H1 (cell line): ENCODE measurements at regions not wholly inside any gene's neighbourhood (a gene's known extent, or its start where the extent isn't known, plus 50 kb on each side); places are given as distances from the start of the nearest gene placed in this dataset.

ENCODE experiments used
- CTCF ChIA-PET: fragments of 300-600 bp; sonication (Branson Sonifier 250); formaldehyde crosslinking; loops from one replicate; lab custom pipeline; 2021; ENCODE audit not compliant: partially characterized antibody; lab: Charles Lee
- POLR2A ChIA-PET: fragments of 300-600 bp; sonication (Branson Sonifier 250); formaldehyde crosslinking; loops from one replicate; lab custom pipeline; 2021; ENCODE audit warnings: inconsistent platforms; ENCODE audit not compliant: partially characterized antibody; lab: Charles Lee
- DNase-seq, 2 experiments: peaks; one replicate each; pipeline versions ENCODE4 v3.0.0 to v3.0.0-alpha.2; 2010 to 2022; ENCODE audit warnings: low spot score in 2 of 2, low read depth in 1 of 2, mixed read lengths in 1 of 2
- FAIRE-seq: peaks from 2 replicates; lab custom pipeline; 2011; peaks lifted over from hg19 to GRCh38; lab: Jason Lieb, UNC
- H2AFZ ChIP-seq: 2 replicates; pipeline ENCODE4 v1.8.1; 2012; ENCODE audit warnings: low read length, inconsistent platforms
- H2AK5ac ChIP-seq: 2 replicates; pipeline ENCODE4 v1.6.1; 2013; ENCODE audit warnings: low read depth, low read length
- H2BK120ac ChIP-seq: replicated peaks from 2 replicates; pipeline ENCODE3; 2013; ENCODE audit warnings: low read depth, low read length, inconsistent platforms
- H2BK12ac ChIP-seq: 2 replicates; pipeline ENCODE4 v1.6.1; 2013; ENCODE audit warnings: low read depth, low read length
- H2BK15ac ChIP-seq: 2 replicates; pipeline ENCODE4 v1.6.1; 2013; ENCODE audit warnings: low read length
- H2BK20ac ChIP-seq: 2 replicates; pipeline ENCODE4 v1.6.1; 2013; ENCODE audit warnings: low read length
- H2BK5ac ChIP-seq: 2 replicates; pipeline ENCODE4 v1.6.1; 2013; ENCODE audit warnings: low read depth, low read length
- H3K14ac ChIP-seq: 2 replicates; pipeline ENCODE4 v1.6.1; 2013; ENCODE audit warnings: inconsistent platforms; ENCODE audit not compliant: insufficient read length
- H3K18ac ChIP-seq: 2 replicates; pipeline ENCODE4 v1.6.1; 2013; ENCODE audit warnings: low read length; ENCODE audit errors: extremely low read depth
- H3K23ac ChIP-seq: 2 replicates; pipeline ENCODE4 v1.6.1; 2013; ENCODE audit warnings: inconsistent platforms; ENCODE audit not compliant: insufficient read length
- H3K23me2 ChIP-seq: 2 replicates; pipeline ENCODE4 v1.6.1; 2013; ENCODE audit warnings: low read depth, low read length
- H3K27ac ChIP-seq: 2 replicates; pipeline ENCODE4 v1.6.1; 2011; ENCODE audit warnings: low read depth, low read length, inconsistent platforms
- H3K27me3 ChIP-seq, 4 experiments: replicated peaks in 1 of 4; 1 replicate in 1 of 4; 2 replicates in 3 of 4; pipeline versions ENCODE4 v1.6.1 to v1.8.1; 2011 to 2013; ENCODE audit warnings: low read length in 3 of 4, mild to moderate bottlenecking in 3 of 4, inconsistent platforms in 2 of 4, mixed read lengths in 2 of 4, moderate library complexity in 1 of 4; ENCODE audit not compliant: control insufficient read depth in 3 of 4, insufficient read depth in 3 of 4; ENCODE audit errors: extremely low read depth in 1 of 4
- H3K36me3 ChIP-seq, 4 experiments: 2 replicates each; pipeline versions ENCODE4 v1.6.1 to v1.8.1; 2011 to 2013; ENCODE audit warnings: mild to moderate bottlenecking in 4 of 4, low read length in 3 of 4, moderate library complexity in 2 of 4, control low read depth in 1 of 4, inconsistent platforms in 1 of 4; ENCODE audit not compliant: insufficient read depth in 4 of 4, control insufficient read depth in 2 of 4
- H3K4ac ChIP-seq: replicated peaks from 2 replicates; pipeline ENCODE3; 2013; ENCODE audit warnings: low read length, low read depth, mixed read lengths, inconsistent platforms; ENCODE audit not compliant: insufficient read length
- H3K4me1 ChIP-seq, 4 experiments: replicated peaks in 1 of 4; 1 replicate in 1 of 4; 2 replicates in 3 of 4; pipeline versions ENCODE4 v1.6.1 to v1.8.1; 2011 to 2013; ENCODE audit warnings: low read length in 3 of 4, inconsistent platforms in 2 of 4, mixed read lengths in 1 of 4; ENCODE audit not compliant: insufficient read depth in 4 of 4, control insufficient read depth in 3 of 4
- H3K4me2 ChIP-seq, 2 experiments: 2 replicates each; pipeline versions ENCODE4 v1.6.1 to v1.8.1; 2011 to 2013; ENCODE audit warnings: low read depth in 2 of 2, low read length in 2 of 2, control low read depth in 1 of 2, inconsistent platforms in 1 of 2, mild to moderate bottlenecking in 1 of 2; ENCODE audit not compliant: insufficient read depth in 1 of 2
- H3K4me3 ChIP-seq, 4 experiments: fragments of 200-600, 300-600 bp in 1 of 4; sonication (generic), shearing (Covaris generic), sonication (Bioruptor Twin) in 1 of 4; 2 replicates each; pipeline versions ENCODE4 v1.5.1 to v1.8.1; 2011 to 2016; ENCODE audit warnings: low read length in 4 of 4, low read depth in 3 of 4, control low read depth in 2 of 4, inconsistent platforms in 2 of 4, mild to moderate bottlenecking in 2 of 4, mixed read lengths in 1 of 4, moderate library complexity in 1 of 4; ENCODE audit not compliant: insufficient read depth in 2 of 4; ENCODE audit errors: extremely low read depth in 1 of 4
- H3K56ac ChIP-seq: replicated peaks from 2 replicates; pipeline ENCODE3; 2013; ENCODE audit warnings: low read depth, mild to moderate bottlenecking, mixed read lengths, low read length, inconsistent platforms; ENCODE audit not compliant: insufficient read length
- H3K79me1 ChIP-seq: 2 replicates; pipeline ENCODE4 v1.6.1; 2013; ENCODE audit warnings: low read depth, low read length, control low read depth
- H3K79me2 ChIP-seq, 2 experiments: 2 replicates each; pipeline versions ENCODE4 v1.6.1 to v1.8.1; 2012 to 2013; ENCODE audit warnings: low read length in 2 of 2, mild to moderate bottlenecking in 2 of 2, inconsistent platforms in 1 of 2; ENCODE audit not compliant: insufficient read depth in 2 of 2, control insufficient read depth in 1 of 2
- H3K9ac ChIP-seq, 4 experiments: replicated peaks in 1 of 4; 1 replicate in 1 of 4; 2 replicates in 3 of 4; pipeline versions ENCODE4 v1.6.1 to v1.8.1; 2011 to 2013; ENCODE audit warnings: low read depth in 3 of 4, low read length in 3 of 4, control low read depth in 2 of 4, mild to moderate bottlenecking in 2 of 4, moderate library complexity in 2 of 4, inconsistent platforms in 1 of 4; ENCODE audit errors: extremely low read depth in 1 of 4
- H3K9me3 ChIP-seq, 2 experiments: 2 replicates each; pipeline versions ENCODE4 v1.6.1 to v1.8.1; 2012 to 2013; ENCODE audit warnings: mild to moderate bottlenecking in 2 of 2, moderate library complexity in 2 of 2, control low read depth in 1 of 2, inconsistent platforms in 1 of 2, low read depth in 1 of 2, low read length in 1 of 2, mixed read lengths in 1 of 2; ENCODE audit not compliant: insufficient read depth in 2 of 2
- H4K20me1 ChIP-seq, 2 experiments: replicated peaks in 1 of 2; 2 replicates each; pipeline versions ENCODE3 to v1.8.1; 2011 to 2013; ENCODE audit warnings: inconsistent platforms in 2 of 2, low read length in 2 of 2, mild to moderate bottlenecking in 1 of 2; ENCODE audit not compliant: insufficient read depth in 2 of 2, control insufficient read depth in 1 of 2
- H4K5ac ChIP-seq: 2 replicates; pipeline ENCODE4 v1.6.1; 2013; ENCODE audit warnings: low read length, low read depth, mixed read lengths, inconsistent platforms; ENCODE audit not compliant: insufficient read length
- H4K8ac ChIP-seq: 2 replicates; pipeline ENCODE4 v1.8.0; 2013; ENCODE audit warnings: mild to moderate bottlenecking, moderate library complexity, low read length, inconsistent platforms; ENCODE audit not compliant: insufficient read depth; ENCODE audit errors: extremely low read depth
- H4K91ac ChIP-seq: replicated peaks from 2 replicates; pipeline ENCODE3; 2013; ENCODE audit warnings: low read length, mixed read lengths, inconsistent platforms; ENCODE audit not compliant: insufficient read length
- CBX5 ChIP-seq: fragments of 300-800, 300-1000 bp; sonication (generic); IDR thresholded peaks from 2 replicates; pipeline ENCODE4 v1.7.1; 2016; ENCODE audit warnings: antibody characterized with exemption, low read length, low read depth
- CBX8 ChIP-seq: fragments of 300-800, 300-1000 bp; sonication (generic); IDR thresholded peaks from 2 replicates; pipeline ENCODE4 v1.7.1; 2016; ENCODE audit warnings: low read depth, low read length, borderline replicate concordance
- GABPA ChIP-seq: IDR thresholded peaks from 2 replicates; pipeline ENCODE4 v1.6.1; 2011; ENCODE audit warnings: mild to moderate bottlenecking, low read length, moderate library complexity, borderline replicate concordance; ENCODE audit not compliant: insufficient read depth
- HDAC2 ChIP-seq, 2 experiments: fragments of 300-600 bp in 1 of 2; sonication (generic) in 1 of 2; IDR thresholded peaks; 2 replicates each; pipeline ENCODE4 v1.6.1; 2011 to 2012; ENCODE audit warnings: low read depth in 2 of 2, low read length in 2 of 2, mild to moderate bottlenecking in 2 of 2, moderate library complexity in 2 of 2, borderline replicate concordance in 1 of 2, inconsistent platforms in 1 of 2
- KDM1A ChIP-seq: fragments of 200-600, 300-600 bp; sonication (generic); IDR thresholded peaks from 2 replicates; pipeline ENCODE4 v1.7.1; 2016; ENCODE audit warnings: mild to moderate bottlenecking, low read length, borderline replicate concordance
- KDM5A ChIP-seq: fragments of 200-600 bp; IDR thresholded peaks from 2 replicates; pipeline ENCODE4 v1.7.1; 2012; ENCODE audit warnings: mild to moderate bottlenecking, low read length, inconsistent platforms, mixed read lengths
- PHF8 ChIP-seq: fragments of 200-600 bp; sonication (generic); conservative IDR thresholded peaks from 2 replicates; pipeline ENCODE4 v1.7.1; 2012; ENCODE audit warnings: low read depth, mild to moderate bottlenecking, inconsistent platforms, low read length, moderate library complexity
- POLR2A ChIP-seq, 2 experiments: IDR thresholded peaks; 1 replicate in 1 of 2; 2 replicates in 1 of 2; pipeline ENCODE4 v1.6.1; 2011; ENCODE audit warnings: low read depth in 2 of 2, low read length in 2 of 2, mild to moderate bottlenecking in 2 of 2; ENCODE audit errors: control extremely low read depth in 1 of 2
- RAD21 ChIP-seq, 2 experiments: IDR thresholded peaks in 1 of 2; conservative IDR thresholded peaks in 1 of 2; 2 replicates each; pipeline ENCODE4 v1.6.1; 2011; ENCODE audit warnings: low read depth in 2 of 2, low read length in 2 of 2, improper control_type of control experiment in 1 of 2, inconsistent platforms in 1 of 2, mild to moderate bottlenecking in 1 of 2, moderate library complexity in 1 of 2
- RBBP5 ChIP-seq: IDR thresholded peaks from 2 replicates; pipeline ENCODE4 v1.7.1; 2012; ENCODE audit warnings: low read depth, mild to moderate bottlenecking, inconsistent platforms, low read length, moderate library complexity, borderline replicate concordance
- SIRT6 ChIP-seq: IDR thresholded peaks from one replicate; pipeline ENCODE4 v1.7.1; 2012; ENCODE audit warnings: low read length, inconsistent platforms
- SUZ12 ChIP-seq: fragments of 200-600 bp; sonication (generic); IDR thresholded peaks from 2 replicates; pipeline ENCODE4 v1.6.1; 2012; ENCODE audit warnings: mild to moderate bottlenecking, inconsistent platforms, low read length, moderate library complexity, mixed read lengths
- TBP ChIP-seq: IDR thresholded peaks from 2 replicates; pipeline ENCODE4 v1.6.1; 2011; ENCODE audit warnings: low read depth, low read length, improper control_type of control experiment
- WGBS, 2 experiments: shearing (Covaris generic) in 1 of 2; methylation state at CpG; one replicate each; pipeline versions ENCODE4 v1.1.6 to v1.1.7; 2013 to 2015; ENCODE audit warnings: low lambda C conversion rate in 2 of 2, mixed read lengths in 2 of 2, inconsistent platforms in 1 of 2, low coverage in 1 of 2, missing lambda C conversion rate in 1 of 2; ENCODE audit not compliant: insufficient replicate concordance in 2 of 2, insufficient coverage in 1 of 2, insufficient read length in 1 of 2; ENCODE audit errors: extremely low coverage in 1 of 2, missing lambda C conversion rate in 1 of 2; 5-methylcytosine and 5-hydroxymethylcytosine counted together

- H3K9ac ChIP-seq: no peak overlapping the region
- H3K36me3 ChIP-seq: no peaks in the 10 kb centered on the region
- no peak overlapping the region for H3K18ac ChIP-seq
- ChIA-PET POLR2A (no interaction called here), CTCF (interaction anchor here (0.9 to 1.8 kb wide), 8 partner anchors 10 to 158 kb away, joined by 3 to 6 read pairs (median 4); no protein-coding TSS in a partner anchor)
- no peak overlapping the region for H2BK5ac ChIP-seq
- no peak overlapping the region for H3K56ac ChIP-seq
- no peaks in the 10 kb centered on the region for H3K79me1 ChIP-seq
- H3K27ac ChIP-seq: no peak overlapping the region
- no peak overlapping the region for H3K14ac ChIP-seq
- WGBS, 2 experiments: 83% methylated on average over 11 of the region's 11 CpGs; no CpG with 5 or more reads in 1 of the 2 experiments
- H3K4ac ChIP-seq: no peak overlapping the region
- H3K4me2 ChIP-seq: no peak overlapping the region
- DNase-seq (no peak), FAIRE-seq (no peak)
- H2BK12ac ChIP-seq: peak overlapping the region; percentile 28; the same call in 1 of the 2 replicates
- no peak overlapping the region for H4K5ac ChIP-seq
- no peaks in the 10 kb centered on the region for H3K23me2 ChIP-seq
- no peak overlapping the region for H2BK20ac ChIP-seq
- no peak overlapping the region for H3K23ac ChIP-seq
- no peak overlapping the region for H4K8ac ChIP-seq
- no peak overlapping the region for H2BK120ac ChIP-seq
- no peaks in the 10 kb centered on the region for H3K4me1 ChIP-seq
- H4K91ac ChIP-seq: no peak overlapping the region
- no peak overlapping the region for H2AK5ac ChIP-seq
- H2AFZ ChIP-seq: no peak overlapping the region
- H2BK15ac ChIP-seq: no peak overlapping the region
- H3K4me3 ChIP-seq: no peak overlapping the region
- H4K20me1 ChIP-seq: no peaks in the 10 kb centered on the region
- H3K79me2 ChIP-seq: no peaks in the 10 kb centered on the region
- peaks cover 0 to 1% (median 0%) of the 10 kb centered on the region in 4 experiments; a peak in 1 of 7 replicates for H3K27me3 ChIP-seq
- no peaks in the 10 kb centered on the region for H3K9me3 ChIP-seq
- no peak for TF ChIP-seq SUZ12
- no peak for TF ChIP-seq CBX8
- no peak for TF ChIP-seq TBP
- no peak for TF ChIP-seq POLR2A (IDR thresholded peaks at IDR 0.05; ENCODE audit: control extremely low read depth in 1 of 2, low read depth in 2 of 2, low read length in 2 of 2)
- no peak for TF ChIP-seq CBX5
- TF ChIP-seq KDM1A: no peak
- TF ChIP-seq PHF8: no peak
- TF ChIP-seq SIRT6: no peak
- TF ChIP-seq KDM5A: no peak
- no peak for TF ChIP-seq HDAC2 (IDR thresholded peaks at IDR 0.05; ENCODE audit: borderline replicate concordance in 1 of 2, low read depth in 2 of 2, low read length in 2 of 2)
- TF ChIP-seq RAD21 (IDR thresholded peaks at IDR 0.05 in 1 of 2, conservative IDR thresholded peaks at IDR 0.05 in 1 of 2; ENCODE audit: low read depth in 2 of 2, low read length in 2 of 2): no peak
- TF ChIP-seq GABPA: no peak
- no peak for TF ChIP-seq RBBP5
Measured at GRCh38 chr4:74529284-74530041, 84.5 kb downstream of the AREG start.
